ENCODE measurements at regions not wholly inside any gene's neighbourhood (a gene's known extent, or its start where the extent isn't known, plus 50 kb on each side); places are given as distances from the start of the nearest gene placed in this dataset.

DNA sequence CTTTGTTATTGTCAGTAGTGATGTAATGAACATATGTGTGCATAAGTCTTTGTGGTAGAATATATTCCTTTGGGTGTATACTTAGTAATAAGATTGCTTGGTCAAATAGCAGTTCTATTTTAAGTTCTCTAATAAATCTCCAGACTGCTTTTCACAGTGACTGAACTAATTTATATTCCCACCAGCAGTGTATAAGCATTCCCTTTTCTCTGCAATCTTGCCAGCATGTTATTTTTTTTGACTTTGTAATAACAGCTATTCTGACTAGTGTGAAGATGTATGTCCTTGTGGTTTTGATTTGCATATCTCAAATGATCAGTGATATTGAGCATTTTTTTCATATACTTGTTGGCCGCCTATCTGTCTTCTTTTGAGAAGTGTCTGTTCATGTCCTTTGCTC lies 111.5 kb upstream of the CDH12 start:
- H3K4me3 ChIP-seq (ENCODE audit: low read depth, low read length): no peak overlapping the region
- H3K36me3 ChIP-seq (ENCODE audit: control insufficient read depth, insufficient read depth, low read length): no peaks in the 10 kb centered on the region
- no peak overlapping the region for H3K9ac ChIP-seq (ENCODE audit: low read depth, low read length)
- no peak overlapping the region for H3K27ac ChIP-seq (ENCODE audit: low read depth, low read length)
- H3K4me1 ChIP-seq (ENCODE audit: control insufficient read depth, insufficient read depth, low read length): no peaks in the 10 kb centered on the region
- H3K27me3 ChIP-seq (ENCODE audit: control insufficient read depth, insufficient read depth, low read length): no peaks in the 10 kb centered on the region
- H3K9me3 ChIP-seq (ENCODE audit: control insufficient read depth, insufficient read depth, low read length): peaks cover 4% of the 10 kb centered on the region; the same call in 1 of the 2 replicates

- no peaks in the 10 kb centered on the region for H3K36me3 ChIP-seq (ENCODE audit: control insufficient read depth, insufficient read depth, low read length)
- H3K9ac ChIP-seq (ENCODE audit: low read depth, low read length): no peak overlapping the region
- no peak overlapping the region for H3K27ac ChIP-seq (ENCODE audit: low read depth, low read length)
- no peaks in the 10 kb centered on the region for H3K4me1 ChIP-seq (ENCODE audit: control insufficient read depth, insufficient read depth, low read length)
- H3K9me3 ChIP-seq (ENCODE audit: control insufficient read depth, insufficient read depth, low read length): no peaks in the 10 kb centered on the region
- no peaks in the 10 kb centered on the region for H3K27me3 ChIP-seq (ENCODE audit: control insufficient read depth, insufficient read depth, low read length)
- H3K4me3 ChIP-seq (ENCODE audit: low read depth, low read length): no peak overlapping the region
Measured at GRCh38 chr5:22958462-22959262, 105.5 kb upstream of the CDH12 start.

GRCh38 chr5:22947921-22948320 lies 94.8 kb upstream of the CDH12 start:
- no peaks in the 10 kb centered on the region for H3K4me1 ChIP-seq (ENCODE audit: control insufficient read depth, insufficient read depth, low read length)
- no peaks in the 10 kb centered on the region for H3K9me3 ChIP-seq (ENCODE audit: control insufficient read depth, insufficient read depth, low read length)
- no peak overlapping the region for H3K27ac ChIP-seq (ENCODE audit: low read depth, low read length)
- H3K9ac ChIP-seq (ENCODE audit: low read depth, low read length): no peak overlapping the region
- H3K4me3 ChIP-seq (ENCODE audit: low read depth, low read length): no peak overlapping the region
- no peaks in the 10 kb centered on the region for H3K27me3 ChIP-seq (ENCODE audit: control insufficient read depth, insufficient read depth, low read length)
- no peaks in the 10 kb centered on the region for H3K36me3 ChIP-seq (ENCODE audit: control insufficient read depth, insufficient read depth, low read length)

- Histone ChIP-seq H3K36me3 (ENCODE audit: control insufficient read depth, insufficient read depth, low read length) (no peaks in the 10 kb centered on the region), H3K4me3 (ENCODE audit: low read depth, low read length) (no peak overlapping the region), H3K9me3 (ENCODE audit: control insufficient read depth, insufficient read depth, low read length) (no peaks in the 10 kb centered on the region), H3K9ac (ENCODE audit: low read depth, low read length) (no peak overlapping the region), H3K27ac (ENCODE audit: low read depth, low read length) (no peak overlapping the region), H3K4me1 (ENCODE audit: control insufficient read depth, insufficient read depth, low read length) (no peaks in the 10 kb centered on the region), H3K27me3 (ENCODE audit: control insufficient read depth, insufficient read depth, low read length) (no peaks in the 10 kb centered on the region)
Measured at GRCh38 chr5:22938362-22938761, 85.2 kb upstream of the CDH12 start.

DNA sequence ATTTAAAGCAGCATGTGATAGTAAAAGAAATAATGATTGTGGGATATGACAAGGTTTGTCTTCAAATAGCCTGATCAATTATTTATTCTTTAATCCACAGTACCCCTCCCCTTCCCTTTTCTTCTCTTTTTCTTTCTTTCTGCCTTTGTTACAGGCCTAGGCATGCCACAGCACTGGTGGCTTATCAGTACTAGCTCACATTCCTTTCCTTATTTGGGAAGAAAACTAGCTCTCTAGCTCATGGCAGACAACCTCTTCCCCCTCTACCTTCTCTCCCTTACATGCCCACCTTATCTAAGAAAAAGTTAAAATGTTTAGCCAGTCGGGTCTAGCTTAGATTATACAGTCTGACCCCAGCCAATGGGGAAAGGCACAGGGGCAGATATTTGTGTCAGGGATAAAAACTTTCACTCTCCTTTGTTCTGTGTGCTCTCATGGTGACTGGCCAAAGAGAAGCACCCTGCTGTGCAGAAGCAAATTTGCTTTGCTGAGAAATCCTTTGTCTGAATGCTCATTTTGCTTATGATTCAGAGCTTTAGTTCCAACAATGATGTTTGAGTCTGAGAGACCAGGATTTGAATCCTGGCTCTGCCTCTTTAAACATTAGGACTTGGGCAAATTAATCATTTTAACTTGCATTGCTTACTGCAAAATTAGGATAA lies 75.8 kb upstream of the CDH12 start:
- Histone ChIP-seq H3K27ac (ENCODE audit: low read depth, low read length) (peak overlapping the region; percentile 84), H3K9me3 (ENCODE audit: control insufficient read depth, insufficient read depth, low read length) (peaks cover 12% of the 10 kb centered on the region), H3K9ac (ENCODE audit: low read depth, low read length) (peak overlapping the region; percentile 59)

DNA sequence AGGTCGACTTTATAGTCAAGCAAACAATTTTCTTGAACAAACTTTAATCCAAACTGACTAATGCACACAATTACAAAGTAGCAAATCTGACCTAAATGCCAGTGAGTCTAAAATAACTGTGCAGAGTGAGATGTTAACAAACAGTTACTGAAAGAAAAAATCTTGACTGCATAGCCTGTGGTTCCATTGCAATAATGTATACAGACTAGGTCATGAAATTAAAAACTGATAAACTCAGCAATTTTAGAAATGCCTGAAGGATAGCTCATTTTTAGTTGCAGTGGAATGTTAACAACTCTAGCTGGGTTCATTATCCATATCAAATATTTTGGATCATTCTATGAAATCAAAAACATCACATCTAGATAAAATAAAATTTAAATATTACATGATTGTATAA lies 73.4 kb upstream of the CDH12 start:
- Histone ChIP-seq H3K36me3 (ENCODE audit: control insufficient read depth, insufficient read depth, low read length) (no peaks in the 10 kb centered on the region), H3K27me3 (ENCODE audit: control insufficient read depth, insufficient read depth, low read length) (no peaks in the 10 kb centered on the region), H3K9me3 (ENCODE audit: control insufficient read depth, insufficient read depth, low read length) (peaks cover 12% of the 10 kb centered on the region), H3K4me1 (ENCODE audit: control insufficient read depth, insufficient read depth, low read length) (peaks cover 4% of the 10 kb centered on the region), H3K4me3 (ENCODE audit: low read depth, low read length) (no peak overlapping the region), H3K9ac (ENCODE audit: low read depth, low read length) (no peak overlapping the region), H3K27ac (ENCODE audit: low read depth, low read length) (no peak overlapping the region)

More for the DNA sequence above, 75.8 kb upstream of the CDH12 start:
- H3K4me1 ChIP-seq (ENCODE audit: control insufficient read depth, insufficient read depth, low read length): peaks cover 4% of the 10 kb centered on the region
- no peaks in the 10 kb centered on the region for H3K36me3 ChIP-seq (ENCODE audit: control insufficient read depth, insufficient read depth, low read length)
- no peak overlapping the region for H3K4me3 ChIP-seq (ENCODE audit: low read depth, low read length)
- no peaks in the 10 kb centered on the region for H3K27me3 ChIP-seq (ENCODE audit: control insufficient read depth, insufficient read depth, low read length)

GRCh38 chr5:22918511-22918910 lies 65.4 kb upstream of the CDH12 start:
- Histone ChIP-seq H3K9ac (ENCODE audit: low read depth, low read length) (no peak overlapping the region), H3K4me1 (ENCODE audit: control insufficient read depth, insufficient read depth, low read length) (no peaks in the 10 kb centered on the region), H3K27me3 (ENCODE audit: control insufficient read depth, insufficient read depth, low read length) (no peaks in the 10 kb centered on the region), H3K9me3 (ENCODE audit: control insufficient read depth, insufficient read depth, low read length) (no peaks in the 10 kb centered on the region), H3K4me3 (ENCODE audit: low read depth, low read length) (no peak overlapping the region), H3K36me3 (ENCODE audit: control insufficient read depth, insufficient read depth, low read length) (no peaks in the 10 kb centered on the region), H3K27ac (ENCODE audit: low read depth, low read length) (no peak overlapping the region)

DNA sequence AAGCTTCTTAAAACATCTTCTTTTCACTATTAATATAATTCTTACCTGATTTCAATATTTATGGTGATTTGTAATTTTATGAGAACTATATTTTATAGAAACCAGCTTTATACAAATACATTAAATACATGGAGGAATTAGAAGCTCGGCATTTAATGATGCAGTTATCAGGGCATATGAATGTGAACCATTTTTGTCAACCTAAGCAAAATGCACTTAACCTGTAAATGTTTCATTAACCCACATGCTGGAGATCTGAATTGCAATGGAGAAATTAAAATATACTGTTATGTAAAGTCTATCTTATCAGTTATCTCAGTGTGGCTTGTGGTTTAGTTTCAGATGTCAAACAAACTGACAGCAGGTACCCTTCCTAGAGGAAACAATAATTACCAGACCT lies 63.2 kb upstream of the CDH12 start:
- Histone ChIP-seq H3K4me1 (ENCODE audit: control insufficient read depth, insufficient read depth, low read length) (peaks cover 1% of the 10 kb centered on the region), H3K36me3 (ENCODE audit: control insufficient read depth, insufficient read depth, low read length) (no peaks in the 10 kb centered on the region), H3K4me3 (ENCODE audit: low read depth, low read length) (no peak overlapping the region), H3K9me3 (ENCODE audit: control insufficient read depth, insufficient read depth, low read length) (no peaks in the 10 kb centered on the region), H3K27me3 (ENCODE audit: control insufficient read depth, insufficient read depth, low read length) (no peaks in the 10 kb centered on the region), H3K27ac (ENCODE audit: low read depth, low read length) (no peak overlapping the region), H3K9ac (ENCODE audit: low read depth, low read length) (no peak overlapping the region)

DNA sequence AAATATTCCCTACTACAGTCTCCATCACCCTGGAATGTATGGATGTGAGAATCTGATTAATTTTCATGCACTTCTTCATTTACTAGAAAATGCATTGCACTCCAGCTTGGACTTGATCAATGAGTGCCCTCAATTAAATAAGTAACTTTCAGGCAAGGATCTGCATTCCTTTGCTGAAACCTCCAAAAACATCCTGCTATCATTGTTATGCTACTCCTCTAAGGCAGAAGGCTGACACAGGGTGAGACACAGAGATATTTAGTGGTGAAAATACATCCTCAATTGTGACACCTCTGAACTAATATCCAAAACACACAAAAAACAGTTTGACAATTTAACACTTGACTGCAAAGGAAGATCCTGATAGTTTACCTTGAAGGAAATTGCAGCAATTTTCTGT lies 57.9 kb upstream of the CDH12 start:
- Histone ChIP-seq H3K4me3 (ENCODE audit: low read depth, low read length) (no peak overlapping the region), H3K36me3 (ENCODE audit: control insufficient read depth, insufficient read depth, low read length) (no peaks in the 10 kb centered on the region), H3K9me3 (ENCODE audit: control insufficient read depth, insufficient read depth, low read length) (no peaks in the 10 kb centered on the region), H3K4me1 (ENCODE audit: control insufficient read depth, insufficient read depth, low read length) (peaks cover 13% of the 10 kb centered on the region), H3K9ac (ENCODE audit: low read depth, low read length) (no peak overlapping the region), H3K27ac (ENCODE audit: low read depth, low read length) (no peak overlapping the region), H3K27me3 (ENCODE audit: control insufficient read depth, insufficient read depth, low read length) (no peaks in the 10 kb centered on the region)

DNA sequence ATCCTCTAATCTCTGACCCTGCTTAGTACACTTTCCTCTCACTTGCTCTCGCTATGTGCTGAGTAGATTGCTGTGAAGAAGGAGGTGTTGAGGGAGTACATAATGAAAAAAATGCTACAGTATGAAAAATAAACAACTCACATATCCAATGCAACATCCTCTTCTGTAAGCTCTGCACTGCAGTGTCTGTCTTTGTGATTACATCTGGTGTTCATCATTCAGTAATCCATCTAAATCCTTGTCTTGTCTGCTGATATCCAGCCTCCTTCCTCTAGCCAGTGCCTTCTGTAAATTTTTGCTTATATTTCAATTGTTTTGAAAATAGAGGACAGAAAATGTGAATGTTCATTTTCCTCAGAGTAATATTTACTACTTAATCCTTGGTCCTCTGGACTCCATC lies 57.4 kb upstream of the CDH12 start:
- peaks cover 13% of the 10 kb centered on the region for H3K4me1 ChIP-seq (ENCODE audit: control insufficient read depth, insufficient read depth, low read length)
- no peaks in the 10 kb centered on the region for H3K9me3 ChIP-seq (ENCODE audit: control insufficient read depth, insufficient read depth, low read length)
- H3K4me3 ChIP-seq (ENCODE audit: low read depth, low read length): no peak overlapping the region
- no peak overlapping the region for H3K27ac ChIP-seq (ENCODE audit: low read depth, low read length)
- no peak overlapping the region for H3K9ac ChIP-seq (ENCODE audit: low read depth, low read length)
- no peaks in the 10 kb centered on the region for H3K36me3 ChIP-seq (ENCODE audit: control insufficient read depth, insufficient read depth, low read length)
- H3K27me3 ChIP-seq (ENCODE audit: control insufficient read depth, insufficient read depth, low read length): no peaks in the 10 kb centered on the region

- H3K36me3 ChIP-seq (ENCODE audit: control insufficient read depth, insufficient read depth, low read length): no peaks in the 10 kb centered on the region
- no peak overlapping the region for H3K4me3 ChIP-seq (ENCODE audit: low read depth, low read length)
- peaks cover 13% of the 10 kb centered on the region for H3K4me1 ChIP-seq (ENCODE audit: control insufficient read depth, insufficient read depth, low read length)
- H3K27me3 ChIP-seq (ENCODE audit: control insufficient read depth, insufficient read depth, low read length): no peaks in the 10 kb centered on the region
- H3K9ac ChIP-seq (ENCODE audit: low read depth, low read length): no peak overlapping the region
- no peaks in the 10 kb centered on the region for H3K9me3 ChIP-seq (ENCODE audit: control insufficient read depth, insufficient read depth, low read length)
- H3K27ac ChIP-seq (ENCODE audit: low read depth, low read length): no peak overlapping the region
Measured at GRCh38 chr5:22908586-22908985, 55.4 kb upstream of the CDH12 start.

Data from HUES48 (cell line).